ENCODE measurements at regions not wholly inside any gene's neighbourhood (a gene's known extent, or its start where the extent isn't known, plus 50 kb on each side); places are given as distances from the start of the nearest gene placed in this dataset.
"Not testable (repeated sequence)": the region's sequence is repeated elsewhere in the genome, so short reads cannot be mapped to it uniquely, and the experiment has no call there.

DNA sequence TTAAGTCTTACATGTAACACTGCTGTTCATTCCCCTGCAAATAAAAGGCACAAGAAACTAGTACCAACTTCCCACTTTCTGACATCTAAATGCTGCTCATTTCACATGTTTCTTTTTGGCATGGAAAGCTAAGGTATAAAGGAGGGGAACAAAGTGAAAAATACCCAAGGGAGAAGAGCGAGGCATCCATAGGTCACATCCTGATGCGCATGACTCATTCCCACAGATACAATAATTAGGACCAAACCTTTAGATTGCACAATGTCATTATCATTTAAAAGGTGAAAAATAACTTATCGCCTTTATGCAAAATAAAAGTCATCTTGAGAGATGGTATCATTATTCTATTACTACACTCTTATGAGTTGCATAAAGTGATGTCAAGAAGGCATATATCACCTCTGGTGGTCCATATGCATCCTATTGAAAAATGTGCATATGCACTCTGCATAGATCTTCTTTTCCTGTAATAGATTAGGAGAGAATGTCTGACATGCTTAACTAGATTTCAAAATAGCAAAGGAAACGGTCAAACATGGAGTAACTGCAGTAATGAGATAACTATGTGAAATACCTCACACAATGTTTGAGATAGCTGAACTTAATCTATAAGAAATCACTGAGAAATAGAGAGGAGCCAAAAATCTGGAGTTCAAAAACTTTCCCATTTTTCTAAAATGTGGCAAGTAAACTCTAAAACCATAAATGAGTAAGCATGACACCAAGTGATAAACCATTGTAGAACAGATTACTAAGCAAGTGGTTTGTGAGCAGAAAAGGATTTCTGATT, 382.5 kb upstream of the TMTC1 start:
- TF ChIP-seq, protein P1, sequence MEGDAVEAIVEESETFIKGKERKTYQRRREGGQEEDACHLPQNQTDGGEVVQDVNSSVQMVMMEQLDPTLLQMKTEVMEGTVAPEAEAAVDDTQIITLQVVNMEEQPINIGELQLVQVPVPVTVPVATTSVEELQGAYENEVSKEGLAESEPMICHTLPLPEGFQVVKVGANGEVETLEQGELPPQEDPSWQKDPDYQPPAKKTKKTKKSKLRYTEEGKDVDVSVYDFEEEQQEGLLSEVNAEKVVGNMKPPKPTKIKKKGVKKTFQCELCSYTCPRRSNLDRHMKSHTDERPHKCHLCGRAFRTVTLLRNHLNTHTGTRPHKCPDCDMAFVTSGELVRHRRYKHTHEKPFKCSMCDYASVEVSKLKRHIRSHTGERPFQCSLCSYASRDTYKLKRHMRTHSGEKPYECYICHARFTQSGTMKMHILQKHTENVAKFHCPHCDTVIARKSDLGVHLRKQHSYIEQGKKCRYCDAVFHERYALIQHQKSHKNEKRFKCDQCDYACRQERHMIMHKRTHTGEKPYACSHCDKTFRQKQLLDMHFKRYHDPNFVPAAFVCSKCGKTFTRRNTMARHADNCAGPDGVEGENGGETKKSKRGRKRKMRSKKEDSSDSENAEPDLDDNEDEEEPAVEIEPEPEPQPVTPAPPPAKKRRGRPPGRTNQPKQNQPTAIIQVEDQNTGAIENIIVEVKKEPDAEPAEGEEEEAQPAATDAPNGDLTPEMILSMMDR (IDR thresholded peaks at IDR 0.05; ENCODE audit: insufficient read depth, low read length, severe bottlenecking), result no peak
- DNase-seq (ENCODE audit: low read depth), result no peak

DNA sequence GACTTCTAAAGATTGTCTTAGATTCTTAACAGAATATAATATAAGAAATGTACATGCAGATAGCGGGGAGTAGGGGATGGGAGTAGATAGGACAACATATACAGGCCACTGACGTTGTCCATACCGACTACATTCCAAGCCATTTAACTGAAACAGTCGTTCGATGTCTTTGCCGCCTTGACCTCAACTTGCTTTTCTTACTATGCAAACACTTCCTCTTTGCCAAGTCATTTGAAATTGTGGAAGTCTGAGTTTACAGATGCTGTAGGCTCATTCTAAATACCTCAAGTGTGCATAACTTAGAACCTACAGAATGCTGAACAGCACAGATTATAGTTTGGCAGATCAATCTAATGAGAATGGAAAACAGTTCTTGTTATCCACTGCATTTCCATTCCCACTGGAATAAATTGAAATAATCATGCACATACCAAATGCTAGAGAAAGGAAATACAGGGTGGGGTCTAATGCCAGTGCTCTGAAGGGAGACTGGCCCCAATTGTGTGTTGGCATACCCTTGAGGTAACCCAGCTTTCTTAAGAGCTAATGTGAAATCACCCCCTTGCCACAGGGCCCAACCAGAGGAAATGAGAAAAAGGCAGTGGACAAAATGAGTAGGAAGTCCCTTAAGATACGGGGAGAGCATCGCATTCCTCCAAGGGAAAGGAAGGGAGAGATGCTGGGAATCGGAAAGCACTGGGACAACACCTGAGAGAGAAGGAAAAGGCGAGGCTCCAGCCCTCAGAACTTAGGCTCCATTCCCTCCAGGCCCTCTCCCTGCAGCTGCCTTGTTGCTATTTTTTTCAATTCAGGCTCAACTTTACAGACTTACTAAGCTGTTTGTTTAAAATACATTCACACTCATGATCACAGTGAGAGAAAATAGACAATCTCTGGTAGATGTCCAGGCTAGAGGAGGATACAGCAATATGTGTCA, 380.9 kb upstream of the TMTC1 start:
- DNase-seq (ENCODE audit: low read depth) (no peak), FAIRE-seq (no peak)
- H3K4me3 ChIP-seq (ENCODE audit: low read depth, low read length), result no peak overlapping the region
- no peaks in the 10 kb centered on the region for H3K36me3 ChIP-seq (ENCODE audit: control insufficient read depth, insufficient read depth, low read length)
- peaks cover 4% of the 10 kb centered on the region for H3K27me3 ChIP-seq (ENCODE audit: control insufficient read depth, insufficient read depth, low read length)
- TF ChIP-seq, protein P1 (IDR thresholded peaks at IDR 0.05; ENCODE audit: insufficient read depth, low read length, severe bottlenecking), result no peak

More for the DNA sequence above, 382.5 kb upstream of the TMTC1 start:
- no peak for FAIRE-seq
- H3K4me3 ChIP-seq (ENCODE audit: low read depth, low read length), result no peak overlapping the region
- peaks cover 8% of the 10 kb centered on the region for H3K27me3 ChIP-seq (ENCODE audit: control insufficient read depth, insufficient read depth, low read length)
- no peaks in the 10 kb centered on the region for H3K36me3 ChIP-seq (ENCODE audit: control insufficient read depth, insufficient read depth, low read length)

DNA sequence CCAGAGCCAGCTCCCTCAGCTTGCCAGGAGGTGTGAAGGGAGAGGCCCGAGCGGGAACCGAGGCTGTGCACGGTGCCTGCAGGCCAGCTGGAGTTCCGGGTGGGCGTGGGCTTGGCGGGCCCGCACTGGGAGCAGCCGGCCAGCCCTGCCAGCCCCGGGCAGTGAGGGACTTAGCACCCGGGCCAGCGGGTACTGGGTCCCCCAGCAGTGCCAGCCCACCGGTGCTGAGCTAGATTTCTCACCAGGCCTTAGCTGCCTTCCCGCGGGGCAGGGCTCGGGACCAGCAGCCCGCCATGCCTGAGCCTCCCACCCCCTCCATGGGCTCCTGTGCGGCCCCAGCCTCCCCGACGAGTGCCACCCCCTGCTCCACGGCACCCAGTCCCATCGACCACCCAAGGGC, 373.1 kb upstream of the TMTC1 start:
- FAIRE-seq; H3K36me3 ChIP-seq (ENCODE audit: control insufficient read depth, insufficient read depth, low read length); DNase-seq (ENCODE audit: low read depth); H3K27me3 ChIP-seq (ENCODE audit: control insufficient read depth, insufficient read depth, low read length); H3K4me3 ChIP-seq (ENCODE audit: low read depth, low read length): not testable (repeated sequence)

DNA sequence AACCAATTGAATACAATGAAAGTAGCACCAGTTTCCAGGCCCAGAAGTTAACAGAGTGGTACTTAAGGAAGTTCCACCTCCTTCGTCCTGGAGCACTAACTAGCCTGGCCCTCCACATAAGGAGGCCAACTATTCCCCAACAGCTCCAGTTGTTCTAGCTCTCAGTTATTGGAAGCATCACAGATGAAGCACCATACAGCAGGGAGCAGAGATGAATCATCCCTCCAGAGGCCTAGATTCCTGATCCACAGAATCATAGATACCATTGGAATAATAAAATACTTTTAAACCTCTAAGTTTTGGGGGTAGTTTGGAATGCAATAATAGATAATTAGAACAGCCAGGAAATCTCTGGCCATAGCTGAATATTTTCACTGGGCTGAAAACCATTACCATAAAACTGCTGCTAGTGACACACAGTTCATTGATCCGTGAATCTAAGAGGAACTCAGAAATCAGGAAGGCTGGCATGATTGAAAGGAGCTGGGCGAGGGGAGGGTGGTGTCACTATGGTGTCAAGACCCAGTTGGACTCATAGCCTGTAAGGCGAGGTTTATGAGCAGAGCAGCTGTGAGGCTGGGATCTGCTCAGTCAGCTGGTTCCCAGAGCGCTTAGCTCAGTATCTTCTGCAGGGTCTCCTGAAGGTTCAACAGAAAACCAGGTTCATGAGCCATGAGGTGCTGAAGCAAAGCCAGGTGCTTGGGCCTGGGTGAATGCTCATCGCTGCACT, 371.4 kb upstream of the TMTC1 start:
- no peak for DNase-seq (ENCODE audit: low read depth)
- Histone ChIP-seq H3K27me3 (ENCODE audit: control insufficient read depth, insufficient read depth, low read length) (no peaks in the 10 kb centered on the region), H3K36me3 (ENCODE audit: control insufficient read depth, insufficient read depth, low read length) (no peaks in the 10 kb centered on the region), H3K4me3 (ENCODE audit: low read depth, low read length) (no peak overlapping the region)
- FAIRE-seq, result peak; percentile 47
- TF ChIP-seq, protein P1 (IDR thresholded peaks at IDR 0.05; ENCODE audit: insufficient read depth, low read length, severe bottlenecking), result no peak

DNA sequence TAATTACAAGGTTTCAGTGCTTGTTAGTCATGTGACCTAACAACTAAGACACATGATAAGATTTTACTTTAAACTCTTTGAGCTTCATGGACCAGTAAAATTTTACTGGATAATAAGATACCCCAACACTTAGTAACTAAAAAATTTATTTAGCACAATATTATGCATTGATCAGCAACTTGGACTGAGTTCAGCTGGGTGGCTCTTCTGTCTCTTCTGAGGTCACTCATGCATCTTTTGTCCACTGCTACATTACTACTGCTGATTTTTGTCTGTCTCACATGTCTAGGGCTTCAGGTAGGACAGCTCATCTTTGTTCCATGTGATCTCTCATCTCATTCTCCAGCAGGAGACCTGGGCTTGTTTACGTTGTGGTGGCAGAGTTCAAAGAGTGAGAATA, 370.2 kb upstream of the TMTC1 start:
- TF ChIP-seq, protein P1 (IDR thresholded peaks at IDR 0.05; ENCODE audit: insufficient read depth, low read length, severe bottlenecking), result no peak
- H3K4me3 ChIP-seq (ENCODE audit: low read depth, low read length), result no peak overlapping the region
- DNase-seq (ENCODE audit: low read depth) (no peak), FAIRE-seq (no peak)
- H3K36me3 ChIP-seq (ENCODE audit: control insufficient read depth, insufficient read depth, low read length), result no peaks in the 10 kb centered on the region
- H3K27me3 ChIP-seq (ENCODE audit: control insufficient read depth, insufficient read depth, low read length), result no peaks in the 10 kb centered on the region

DNA sequence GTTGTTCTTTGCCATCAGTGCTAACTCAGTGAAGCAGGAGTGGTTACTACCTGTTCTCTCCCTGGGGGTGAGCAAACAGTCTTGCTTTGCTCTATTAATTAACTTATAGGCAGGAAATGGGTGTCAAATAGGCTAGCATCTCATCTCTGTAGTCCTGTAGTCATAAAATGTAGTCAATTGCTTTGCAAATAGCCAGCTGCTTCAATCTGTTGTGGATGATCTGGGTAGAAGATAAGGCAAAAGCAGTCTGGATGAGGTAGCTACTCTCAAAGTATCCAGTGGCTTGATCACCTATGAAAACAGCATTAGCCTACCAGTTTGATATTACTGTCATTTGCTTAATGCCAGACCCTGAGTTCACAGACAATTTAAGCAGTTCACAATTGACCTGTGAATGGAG, 369.0 kb upstream of the TMTC1 start:
- no peak for DNase-seq (ENCODE audit: low read depth)
- no peaks in the 10 kb centered on the region for H3K36me3 ChIP-seq (ENCODE audit: control insufficient read depth, insufficient read depth, low read length)
- no peak overlapping the region for H3K4me3 ChIP-seq (ENCODE audit: low read depth, low read length)
- TF ChIP-seq, protein P1 (IDR thresholded peaks at IDR 0.05; ENCODE audit: insufficient read depth, low read length, severe bottlenecking), result no peak
- no peaks in the 10 kb centered on the region for H3K27me3 ChIP-seq (ENCODE audit: control insufficient read depth, insufficient read depth, low read length)
- FAIRE-seq, result no peak
